Omental fat pad (tissue), 3 donors: ENCODE measurements at regions not wholly inside any gene's neighbourhood (a gene's known extent, or its start where the extent isn't known, plus 50 kb on each side); places are given as distances from the start of the nearest gene placed in this dataset.
"Not testable (repeated sequence)": the region's sequence is repeated elsewhere in the genome, so short reads cannot be mapped to it uniquely, and the experiment has no call there.

ENCODE experiments used
- ATAC-seq: fragments of 150-250 bp; one replicate; pipeline ENCODE4 v1.9.1; 2016; ENCODE audit warnings: mild to moderate bottlenecking, moderate library complexity; ENCODE audit not compliant: low FRiP score
- DNase-seq: peaks from one replicate; pipeline ENCODE4 v3.0.0-alpha.2; 2019; ENCODE audit warnings: low spot score
- CTCF ChIP-seq, 3 donors: fragments of 450-650 bp; IDR thresholded peaks; one replicate each; pipeline ENCODE4 v1.5.1; 2016 to 2017; ENCODE audit warnings: antibody characterized with exemption in 3 of 3, mild to moderate bottlenecking in 3 of 3, moderate library complexity in 2 of 3

DNA sequence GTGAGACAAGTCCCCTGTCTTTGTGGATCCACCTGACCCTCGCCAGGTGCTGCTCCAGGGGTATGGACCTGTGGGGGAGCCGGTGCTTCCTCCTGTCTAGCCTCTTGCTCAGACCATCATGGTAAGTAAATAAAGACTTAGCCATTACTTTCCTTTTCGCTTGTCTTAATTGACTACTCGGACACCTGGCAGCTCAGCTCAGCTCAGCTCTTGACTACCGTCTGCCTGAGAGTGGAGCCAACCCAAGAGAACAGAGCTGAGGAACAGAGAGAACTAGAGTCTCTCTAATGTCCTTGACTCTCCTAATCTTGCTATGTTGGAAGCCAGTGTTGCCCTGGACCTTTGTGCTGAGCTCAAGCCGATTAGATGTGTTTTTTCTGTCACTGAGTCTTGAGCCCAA is 170.3 kb upstream of the CXCR4 start:
- ATAC-seq (no peak), DNase-seq (no peak)
- TF ChIP-seq CTCF (IDR thresholded peaks at IDR 0.05) = no peak

- ATAC-seq (no peak), DNase-seq (no peak)
- no peak for TF ChIP-seq CTCF (IDR thresholded peaks at IDR 0.05)
Observed at GRCh38 chr2:136286423-136286822, 168.5 kb upstream of the CXCR4 start.

- DNase-seq (no peak), ATAC-seq (no peak)
- no peak for TF ChIP-seq CTCF (IDR thresholded peaks at IDR 0.05)
Observed at GRCh38 chr2:136284226-136285119, 166.5 kb upstream of the CXCR4 start.

DNA sequence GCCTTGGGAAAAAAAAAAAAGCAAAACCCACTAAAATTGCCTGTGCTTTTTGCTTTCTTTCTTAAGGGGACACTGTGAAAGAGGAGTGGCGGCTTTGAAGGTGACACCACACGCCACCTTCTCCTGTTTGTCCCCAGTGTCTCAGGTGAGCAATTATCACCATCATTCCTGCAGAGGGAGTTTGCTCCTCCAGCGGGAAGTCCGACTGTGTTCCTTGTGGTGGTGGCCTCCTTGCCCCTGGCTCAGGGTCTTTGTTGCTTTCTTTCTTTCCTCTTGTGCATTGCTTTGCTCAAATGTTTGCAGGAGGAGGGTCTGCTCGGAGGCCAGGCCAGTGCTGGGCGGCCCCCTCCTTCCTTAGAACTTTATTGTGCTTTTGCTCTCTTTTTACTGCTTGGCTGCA is 164.3 kb upstream of the CXCR4 start:
- ATAC-seq = no peak
- no peak for DNase-seq
- no peak for TF ChIP-seq CTCF (IDR thresholded peaks at IDR 0.05)

DNA sequence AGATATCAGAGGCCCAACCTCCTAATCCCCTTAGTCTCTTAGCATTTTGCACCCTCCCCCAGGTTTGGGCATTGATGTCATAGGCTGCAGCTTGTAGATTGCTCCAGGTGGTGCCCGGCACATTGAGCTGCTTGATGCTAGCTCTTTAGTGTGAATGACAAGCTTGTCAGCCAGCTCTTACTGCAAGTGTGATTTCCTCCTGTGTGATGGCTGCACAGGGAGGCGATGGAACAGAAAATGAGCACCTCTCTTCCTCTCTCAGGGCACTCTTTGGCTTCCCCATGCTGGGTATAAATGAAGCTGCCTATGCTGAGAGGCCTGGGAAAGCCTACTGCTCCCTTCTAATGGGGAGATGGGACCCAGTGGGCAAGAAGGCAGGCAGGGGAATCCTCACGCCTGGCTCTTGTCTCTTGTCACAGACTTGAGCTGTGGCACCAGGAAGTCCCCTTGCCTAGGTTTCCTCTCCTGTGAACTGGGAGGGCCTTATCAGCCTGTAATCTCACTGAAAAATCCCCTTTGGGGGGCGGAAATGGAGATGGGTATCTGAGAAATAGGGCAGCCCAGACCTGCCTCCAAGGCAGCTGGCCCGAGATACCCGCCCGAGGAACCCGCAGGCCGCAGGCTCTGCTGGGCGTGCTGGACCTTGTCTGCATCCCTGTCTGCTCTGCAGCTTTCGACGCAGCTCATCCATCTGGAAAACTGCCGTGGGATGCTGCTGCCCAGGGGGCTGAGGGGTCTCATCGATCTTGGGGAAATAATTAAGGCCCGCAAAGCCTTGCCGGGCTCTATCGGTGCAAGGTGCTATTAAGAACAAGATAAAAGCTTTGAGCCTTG is 163.5 kb upstream of the CXCR4 start:
- no peak for ATAC-seq
- TF ChIP-seq CTCF (IDR thresholded peaks at IDR 0.05) = no peak
- no peak for DNase-seq

GRCh38 chr2:136266346-136266745 is 148.4 kb upstream of the CXCR4 start:
- ATAC-seq, DNase-seq: not testable (repeated sequence)

DNA sequence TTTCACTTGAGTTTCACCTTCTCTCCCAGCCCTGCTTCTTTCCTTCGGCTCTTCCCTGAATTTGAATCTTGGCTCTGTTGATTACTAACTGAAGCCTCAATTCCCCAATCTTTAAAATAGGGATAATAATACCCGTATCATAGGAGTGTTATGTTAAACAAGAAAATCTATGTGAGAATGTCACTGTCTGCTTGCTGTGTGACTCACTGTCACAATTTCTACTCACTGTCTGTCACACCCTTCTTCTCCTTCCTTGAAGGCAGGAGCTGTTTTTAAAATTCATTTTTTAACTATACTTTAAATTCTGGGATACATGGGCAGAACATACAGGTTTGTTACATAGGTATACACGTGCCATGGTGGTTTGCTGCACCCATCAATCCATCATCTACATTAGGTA is 141.6 kb upstream of the CXCR4 start:
- DNase-seq (no peak), ATAC-seq (no peak)
- TF ChIP-seq CTCF (IDR thresholded peaks at IDR 0.05) = no peak
